HTR-8/SVneo (cell line): ENCODE measurements at regions not wholly inside any gene's neighbourhood (a gene's known extent, or its start where the extent isn't known, plus 50 kb on each side); places are given as distances from the start of the nearest gene placed in this dataset.

Source experiments
- DNase-seq: peaks from one replicate; pipeline ENCODE4 v3.0.0; 2011; ENCODE audit warnings: low spot score, mixed read lengths; ENCODE audit not compliant: insufficient read length
- FAIRE-seq: peaks from 2 replicates; lab custom pipeline; 2011; peaks lifted over from hg19 to GRCh38; lab: Jason Lieb, UNC

DNA sequence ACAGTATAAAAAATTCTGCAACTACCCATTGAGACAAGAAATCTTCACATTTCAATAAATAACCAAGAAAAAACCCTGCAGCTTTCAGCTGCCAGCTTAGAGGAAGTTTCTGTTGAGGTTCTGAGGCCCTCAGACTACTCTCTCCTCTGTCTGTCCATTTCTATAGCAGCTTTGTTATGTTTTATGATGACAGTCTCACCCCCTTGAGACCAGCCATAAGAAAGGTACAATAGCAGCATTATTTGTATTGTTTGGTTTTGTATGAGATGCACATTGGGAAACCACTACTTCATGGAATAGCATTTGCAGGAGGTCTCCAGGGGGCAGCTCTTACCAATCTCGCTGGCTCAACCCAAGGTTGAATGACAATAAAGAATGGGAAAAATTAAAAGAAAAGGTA is 334.6 kb upstream of the VRK2 start:
- DNase-seq (no peak), FAIRE-seq (no peak)

DNA sequence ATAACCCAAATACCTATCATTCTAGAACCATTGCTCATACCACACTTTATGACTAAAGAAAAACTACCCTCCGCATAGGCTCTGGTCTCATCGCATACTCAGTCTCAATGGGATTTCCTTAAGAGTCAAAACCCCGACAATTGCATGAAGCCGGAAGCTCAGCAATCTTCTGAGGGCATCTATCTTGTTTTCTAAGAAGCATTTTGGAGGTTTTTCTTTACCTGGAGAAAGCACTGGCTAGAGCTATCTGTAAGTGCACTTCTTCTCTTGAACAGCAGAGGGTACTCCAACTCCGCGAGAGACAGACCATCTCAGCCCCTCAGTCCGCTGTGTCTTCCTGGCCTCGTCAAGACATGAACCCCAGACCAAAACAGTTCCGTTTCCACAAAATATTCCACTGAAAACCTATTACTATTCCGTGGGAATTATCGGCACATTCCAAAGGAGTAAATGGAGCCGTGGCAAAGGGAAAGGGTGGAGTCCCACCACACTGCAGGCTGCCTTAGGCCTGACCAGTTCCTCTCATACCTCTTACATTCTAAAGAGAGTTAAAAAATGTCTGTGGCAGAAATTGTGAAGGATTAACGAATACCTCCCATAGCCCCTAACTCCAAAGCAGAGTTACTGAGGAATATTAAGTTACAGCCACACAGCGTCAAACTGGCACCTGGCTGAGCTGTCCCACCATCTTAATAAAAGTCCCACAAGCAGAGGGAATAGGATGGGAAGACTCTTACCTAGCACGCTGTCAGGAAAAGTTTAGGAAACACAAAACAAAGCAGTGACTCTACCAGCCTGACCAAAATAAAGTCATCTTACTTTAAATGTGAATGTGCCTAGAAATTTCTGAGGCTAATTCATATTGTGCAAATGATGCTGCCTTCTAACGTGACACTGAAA is 325.6 kb upstream of the VRK2 start:
- DNase-seq (peak; percentile 65), FAIRE-seq (peak; percentile 87)

DNA sequence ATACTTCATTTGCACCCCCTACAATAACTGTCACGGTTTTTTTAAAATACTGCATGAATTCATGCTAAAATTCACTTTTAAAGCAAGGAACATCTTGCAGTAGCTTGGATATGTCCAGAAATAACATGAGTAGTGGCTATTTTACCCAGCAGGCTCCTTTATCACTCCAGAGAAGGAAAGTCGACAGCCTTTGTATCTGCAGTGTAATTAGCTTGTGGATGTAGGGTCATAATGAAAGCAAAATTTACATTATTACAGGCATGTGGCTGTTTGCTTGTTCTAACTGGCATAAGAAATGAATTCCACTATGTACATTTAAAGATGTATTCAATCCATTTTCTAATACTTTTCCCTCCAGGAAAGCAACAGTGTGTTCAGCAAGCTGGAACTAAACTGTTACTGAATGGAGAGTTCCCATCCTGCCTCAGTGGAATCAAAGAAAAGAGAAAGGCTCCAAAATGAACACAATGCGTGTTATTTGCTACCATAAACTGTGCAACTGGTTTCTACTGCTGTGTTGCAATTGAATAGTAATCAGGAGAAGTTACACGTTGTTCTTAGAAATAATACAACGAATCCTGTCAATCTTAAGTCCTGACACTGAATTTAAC is 321.2 kb upstream of the VRK2 start:
- no peak for DNase-seq

DNA sequence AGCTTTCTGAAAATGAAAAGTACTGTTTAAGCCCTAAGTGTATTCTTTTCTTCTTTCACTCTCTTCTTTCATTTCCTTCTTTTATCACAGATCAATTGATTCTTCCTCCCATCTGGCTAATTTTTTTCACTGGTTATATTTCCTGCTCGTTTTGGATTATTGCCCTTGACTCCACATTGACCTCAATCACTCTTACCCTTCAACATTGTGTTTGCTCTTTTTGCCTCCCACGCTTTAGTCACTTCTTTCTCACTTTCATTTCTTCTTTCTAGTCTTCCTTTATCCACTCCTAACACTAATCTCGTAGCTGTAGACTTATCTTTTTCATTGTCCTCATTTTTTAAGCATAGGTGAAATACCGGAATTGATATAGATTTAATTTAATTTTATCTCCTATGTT is 320.3 kb upstream of the VRK2 start:
- FAIRE-seq (no peak), DNase-seq (no peak)

More for the DNA sequence above, 321.2 kb upstream of the VRK2 start:
- FAIRE-seq, result no peak

DNA sequence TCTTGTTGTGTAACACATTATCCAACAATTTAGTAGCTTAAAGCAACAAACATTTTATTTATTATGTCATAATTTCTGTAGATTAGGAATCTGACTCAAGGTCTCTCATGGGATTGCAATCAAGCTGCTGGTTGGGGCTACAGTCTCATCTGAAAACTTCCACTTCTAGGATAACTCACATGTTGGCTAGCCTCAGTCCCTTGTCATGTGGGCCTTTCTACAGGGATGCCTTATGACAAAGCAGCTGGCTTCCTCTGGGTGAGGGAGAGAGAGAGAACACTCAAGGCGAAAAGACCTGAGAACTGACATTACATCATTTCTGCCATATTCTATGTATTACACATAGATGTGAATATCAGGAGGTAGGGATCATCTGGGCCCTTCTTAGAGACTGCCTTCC is 317.9 kb upstream of the VRK2 start:
- DNase-seq (no peak), FAIRE-seq (no peak)

DNA sequence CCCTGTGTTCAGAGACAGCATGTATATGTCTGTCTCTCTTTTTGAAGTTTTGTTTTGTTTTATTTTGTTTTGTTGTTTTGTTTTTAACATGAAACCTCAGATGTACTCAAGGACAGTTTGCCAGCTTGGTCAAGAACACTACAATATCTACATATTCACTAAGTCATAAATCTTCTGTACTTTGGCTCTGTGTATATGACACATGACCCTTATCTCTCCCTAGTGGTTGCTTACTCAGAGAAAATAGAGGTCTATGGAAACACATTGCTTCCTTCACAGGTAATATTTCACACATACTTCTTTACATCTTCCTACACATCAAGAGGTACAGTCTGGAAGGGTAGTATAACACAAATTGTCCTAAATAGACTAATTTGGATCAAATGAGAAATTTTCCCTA is 312.6 kb upstream of the VRK2 start:
- DNase-seq (no peak), FAIRE-seq (no peak)

DNA sequence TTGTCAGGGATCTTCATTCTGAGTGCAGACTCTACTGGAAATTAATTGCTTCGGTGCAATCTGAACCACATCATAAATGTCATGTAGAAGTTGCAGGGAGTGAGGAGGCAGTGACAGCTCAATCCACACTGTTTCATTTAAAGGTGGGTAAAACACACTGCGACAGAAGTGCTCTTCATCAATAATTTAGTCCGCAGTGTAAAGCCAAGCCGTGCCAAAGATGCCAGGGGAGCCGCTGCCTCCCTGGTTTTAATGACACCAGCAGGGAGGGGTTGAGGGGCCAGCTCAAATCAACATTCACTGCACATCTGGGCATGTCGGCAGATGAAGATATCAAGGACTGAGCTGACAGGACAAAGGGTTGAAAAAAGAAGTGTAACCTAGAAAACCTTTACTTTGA is 305.7 kb upstream of the VRK2 start:
- FAIRE-seq (no peak), DNase-seq (no peak)

DNA sequence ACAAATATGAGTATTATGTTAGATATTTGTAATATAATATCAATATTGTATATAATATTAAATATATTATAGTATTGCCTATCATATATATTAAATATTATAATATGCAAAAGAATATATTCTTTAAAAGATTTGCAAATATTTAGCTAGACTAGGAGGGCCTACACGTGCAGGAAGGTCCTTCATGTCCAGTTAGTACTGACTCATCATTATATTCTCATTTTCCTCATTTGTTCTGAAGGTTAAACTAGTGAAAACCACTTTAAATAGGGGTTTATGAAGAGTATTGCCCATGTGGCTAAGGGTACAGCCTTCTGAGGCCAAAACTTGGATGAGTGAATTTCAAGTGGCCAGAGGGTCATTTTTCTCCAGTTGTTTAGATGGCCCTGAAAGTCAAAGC is 293.0 kb upstream of the VRK2 start:
- FAIRE-seq (no peak), DNase-seq (no peak)

DNA sequence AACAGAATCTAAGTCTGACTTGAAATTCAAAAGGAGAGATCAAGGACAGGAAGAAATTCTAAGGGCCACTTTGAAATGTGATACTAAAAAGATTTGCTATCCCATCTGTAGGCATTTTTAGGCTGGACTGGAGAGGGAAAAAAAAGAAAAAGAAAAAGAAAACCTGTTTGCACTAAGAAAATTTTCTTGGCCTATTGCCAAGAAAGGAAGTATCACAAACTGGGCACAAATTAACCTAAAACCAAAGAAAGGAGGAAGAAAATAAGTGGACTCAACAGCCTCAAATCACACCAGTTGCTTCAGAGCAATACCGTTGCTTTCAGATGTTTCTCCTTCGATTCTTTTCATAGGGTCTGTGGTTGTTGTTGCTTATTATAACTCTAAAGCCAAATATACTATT is 287.9 kb upstream of the VRK2 start:
- no peak for FAIRE-seq
- no peak for DNase-seq

DNA sequence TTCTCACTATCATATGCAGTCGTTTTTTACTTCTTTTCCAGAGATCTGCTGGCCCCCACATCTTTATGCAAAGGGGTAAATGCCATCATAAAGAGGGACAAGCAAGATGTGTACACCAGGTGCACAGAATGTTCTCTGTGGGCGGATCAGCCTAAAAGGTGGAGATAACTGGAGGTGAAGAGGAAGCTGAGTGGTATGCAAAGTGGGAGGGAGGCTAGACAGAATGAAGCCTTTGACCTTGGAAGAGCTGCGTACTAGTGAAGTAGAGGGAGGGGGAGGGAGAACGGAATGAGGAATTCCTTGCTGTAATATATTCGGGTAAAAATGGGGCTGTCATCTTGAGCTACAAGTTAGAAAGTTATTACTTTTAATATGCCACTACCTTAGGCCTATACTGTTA is 287.5 kb upstream of the VRK2 start:
- FAIRE-seq (no peak), DNase-seq (no peak)

DNA sequence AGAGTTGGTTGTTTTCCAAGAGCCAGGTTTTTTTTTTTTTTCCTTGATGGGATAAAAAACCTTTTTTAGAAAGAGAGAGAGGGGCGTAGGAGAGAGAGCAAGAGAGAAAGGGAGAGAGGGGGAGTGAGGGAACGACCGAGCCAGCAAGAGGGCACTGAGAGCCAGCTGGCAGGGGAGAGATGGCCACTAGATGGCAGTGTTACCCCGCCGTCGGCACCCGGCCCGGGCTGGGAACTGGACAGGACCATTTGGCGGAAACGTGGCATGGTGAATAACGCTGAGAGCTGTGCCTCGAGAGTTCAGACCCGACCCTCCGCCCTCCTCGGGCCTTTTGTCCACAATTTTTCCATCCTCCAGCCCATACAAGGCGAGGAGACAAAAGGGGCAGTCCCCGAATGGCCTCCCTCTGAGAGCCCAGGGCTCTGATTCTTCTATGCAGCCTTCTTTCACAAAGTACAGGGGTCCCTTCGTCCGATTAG is 286.7 kb upstream of the VRK2 start:
- FAIRE-seq, result peak; percentile 83

DNA sequence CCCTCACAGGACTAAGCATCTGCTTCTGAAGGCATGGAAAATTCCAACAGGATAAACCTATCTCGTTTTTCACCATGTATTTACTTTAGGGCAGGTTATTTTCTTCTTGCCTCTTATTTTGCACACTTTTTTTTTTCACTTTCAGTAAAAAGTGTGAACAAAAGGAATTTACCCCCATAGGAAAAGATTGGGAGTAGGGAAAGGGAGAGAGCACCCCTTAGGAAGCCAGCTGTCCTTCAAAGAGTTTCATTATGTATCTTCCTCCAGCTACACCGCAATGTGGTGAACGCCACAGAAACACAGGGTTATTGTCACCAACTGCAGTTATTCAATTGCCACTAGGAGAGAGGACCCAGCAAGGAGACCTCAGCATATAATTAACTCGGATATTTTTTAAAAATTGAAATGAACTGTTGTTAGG is 286.2 kb upstream of the VRK2 start:
- FAIRE-seq, result no peak

More for the DNA sequence above, 286.7 kb upstream of the VRK2 start:
- DNase-seq, result peak; percentile 75

DNA sequence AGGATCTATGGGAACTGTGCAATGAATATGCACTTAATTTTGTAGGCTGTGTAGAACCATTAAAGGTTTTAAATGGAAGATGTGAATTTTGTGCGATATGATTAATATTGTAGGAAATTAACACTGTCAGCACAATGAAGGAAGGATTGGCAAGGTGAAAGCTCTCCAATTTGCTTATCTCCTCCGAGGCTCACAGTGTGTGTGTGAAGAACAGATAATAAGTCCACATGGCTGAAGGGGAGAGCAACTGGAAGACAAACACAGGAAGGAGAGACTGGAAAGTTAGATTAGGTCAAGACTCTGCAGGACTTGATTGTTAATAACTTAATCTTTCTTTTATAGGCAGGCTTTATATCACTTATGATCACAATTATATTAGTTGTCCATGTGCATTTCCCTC is 269.7 kb upstream of the VRK2 start:
- FAIRE-seq, result no peak
- DNase-seq, result no peak

More for the DNA sequence above, 286.2 kb upstream of the VRK2 start:
- no peak for DNase-seq

DNA sequence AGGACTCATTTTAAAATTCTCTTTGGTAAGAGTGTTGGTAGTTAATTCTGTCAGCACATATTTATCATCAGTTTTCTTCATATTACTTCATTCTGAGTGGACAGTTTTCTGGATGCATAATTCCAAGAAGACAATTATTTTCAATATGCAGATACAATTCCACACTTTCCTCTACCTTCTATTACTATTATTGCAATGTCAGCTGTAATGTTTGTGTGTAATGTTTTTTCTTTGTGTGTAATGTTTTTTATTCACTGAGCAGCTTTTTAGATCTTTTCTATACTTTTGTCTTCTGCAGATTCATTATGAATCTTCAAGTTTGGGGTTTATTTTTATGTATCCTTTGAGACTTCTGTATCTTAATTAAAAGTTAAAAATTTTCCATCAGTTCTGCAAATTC is 264.0 kb upstream of the VRK2 start:
- DNase-seq (no peak), FAIRE-seq (no peak)

DNA sequence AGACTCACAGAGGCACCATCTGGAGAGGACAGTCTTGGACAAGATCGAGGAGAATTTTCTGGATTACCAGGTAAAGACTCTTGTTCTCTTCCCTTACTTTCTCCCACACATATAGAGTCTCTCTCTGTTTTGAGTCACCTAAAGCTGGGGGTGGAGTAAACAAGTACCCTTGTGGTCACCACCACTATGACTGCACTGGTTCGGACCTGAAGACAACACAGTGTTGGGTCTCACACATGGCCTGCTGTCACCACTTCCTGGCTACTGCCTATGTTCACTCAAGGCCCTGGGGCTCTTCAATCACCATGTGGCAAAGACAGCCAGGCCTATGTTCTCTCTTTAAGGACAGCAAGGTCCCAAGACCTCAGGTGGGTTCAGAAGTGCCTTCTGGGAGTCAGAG is 253.3 kb upstream of the VRK2 start:
- DNase-seq (no peak), FAIRE-seq (no peak)

DNA sequence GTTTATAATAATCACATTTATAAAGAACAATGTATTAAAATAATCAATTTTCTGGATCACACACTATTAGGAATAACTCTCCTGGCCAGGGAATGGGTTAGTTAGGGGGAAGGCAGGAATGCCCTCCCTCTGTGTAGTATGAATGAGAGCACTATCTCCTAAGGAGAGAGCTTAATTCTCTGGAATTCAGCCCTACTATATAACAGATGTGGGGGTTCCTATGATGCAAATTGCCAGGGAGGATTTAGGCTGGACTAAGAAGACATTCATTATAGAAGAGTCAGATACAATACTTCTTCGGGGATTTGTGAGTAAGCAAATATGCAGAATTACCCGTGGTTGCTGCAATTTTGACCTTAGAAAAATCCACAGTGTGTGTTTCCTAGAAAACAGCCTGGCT is 250.1 kb upstream of the VRK2 start:
- no peak for FAIRE-seq

DNA sequence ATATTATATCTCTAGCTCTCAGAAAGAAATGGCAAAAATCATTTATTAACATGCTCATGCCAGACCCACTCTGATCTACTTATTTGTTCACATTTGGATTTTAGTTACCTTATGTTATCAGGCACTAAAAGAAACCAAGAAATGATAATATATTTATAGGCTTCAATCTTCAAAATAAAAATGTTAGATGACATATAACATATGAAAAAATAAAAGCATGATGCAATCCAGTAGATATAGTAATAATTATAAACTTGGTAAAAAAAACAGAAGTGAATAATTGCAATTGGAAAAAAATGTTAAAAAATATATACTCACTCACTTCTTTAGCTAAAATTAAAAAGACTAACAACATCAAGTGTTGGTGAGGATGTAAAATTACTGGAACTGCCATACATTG is 248.3 kb upstream of the VRK2 start:
- no peak for DNase-seq
- FAIRE-seq, result no peak

More for the DNA sequence above, 250.1 kb upstream of the VRK2 start:
- DNase-seq, result no peak

DNA sequence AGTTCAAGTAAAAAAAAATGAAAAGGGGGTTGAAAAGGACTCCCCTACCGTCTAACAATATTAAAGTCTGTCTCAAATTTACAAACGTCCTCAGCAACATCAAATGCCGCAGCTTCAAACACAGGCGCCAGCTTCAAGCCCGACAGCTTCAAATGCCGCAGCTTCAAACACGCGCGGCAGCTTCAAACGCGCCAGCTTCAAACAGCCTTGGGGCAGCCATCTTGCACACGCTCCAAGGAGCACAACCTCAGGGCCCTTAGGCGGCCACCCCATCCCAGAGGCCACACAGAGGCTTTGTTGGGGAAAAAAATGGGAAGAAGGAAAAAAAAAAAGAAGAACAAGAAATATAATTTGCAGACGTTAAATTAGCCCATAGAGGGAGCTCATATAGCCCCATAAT is 244.4 kb upstream of the VRK2 start:
- FAIRE-seq (no peak), DNase-seq (no peak)

DNA sequence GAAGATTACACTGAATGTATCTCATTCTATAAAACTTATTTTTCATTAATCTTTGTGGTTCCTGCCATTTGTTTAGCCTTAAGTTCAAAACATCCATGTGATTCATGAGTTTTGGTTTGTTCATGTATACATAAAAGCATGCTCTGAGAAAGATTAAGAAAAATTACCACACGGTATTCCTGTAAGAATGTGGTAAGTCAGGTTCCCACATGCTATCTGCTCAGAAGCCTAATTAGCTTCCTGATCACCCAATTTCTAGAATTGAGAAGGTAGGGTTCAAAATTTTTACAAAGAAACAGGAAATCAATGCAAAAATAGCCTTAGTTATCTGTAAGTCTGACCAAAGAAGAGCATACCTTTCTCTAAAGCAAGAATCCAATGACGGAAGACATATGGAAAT is 241.6 kb upstream of the VRK2 start:
- no peak for FAIRE-seq
- no peak for DNase-seq

DNA sequence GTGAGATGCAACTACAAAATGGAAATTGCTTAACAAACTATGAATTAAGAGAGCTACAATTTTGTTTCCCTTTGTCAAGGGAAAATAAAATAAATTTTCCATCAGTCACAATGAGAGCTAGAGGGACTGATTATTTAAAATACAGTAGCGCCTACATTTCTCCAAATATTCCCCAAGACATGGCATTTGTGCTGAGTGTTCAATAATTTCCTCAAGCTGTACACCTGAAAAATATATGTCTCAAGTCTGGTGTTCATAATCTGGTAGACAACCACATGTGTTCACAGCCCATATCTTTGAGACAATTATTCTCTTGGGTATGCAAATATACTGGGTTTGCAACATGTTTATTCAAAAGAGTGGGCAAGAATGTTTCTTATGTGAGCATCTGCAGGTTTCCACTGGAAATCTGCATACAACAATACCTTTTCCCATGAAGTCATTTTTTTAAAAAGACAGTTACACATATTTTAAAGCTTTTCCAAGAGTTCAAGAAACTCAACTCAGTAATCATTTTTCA is 240.1 kb upstream of the VRK2 start:
- FAIRE-seq (no peak), DNase-seq (no peak)

DNA sequence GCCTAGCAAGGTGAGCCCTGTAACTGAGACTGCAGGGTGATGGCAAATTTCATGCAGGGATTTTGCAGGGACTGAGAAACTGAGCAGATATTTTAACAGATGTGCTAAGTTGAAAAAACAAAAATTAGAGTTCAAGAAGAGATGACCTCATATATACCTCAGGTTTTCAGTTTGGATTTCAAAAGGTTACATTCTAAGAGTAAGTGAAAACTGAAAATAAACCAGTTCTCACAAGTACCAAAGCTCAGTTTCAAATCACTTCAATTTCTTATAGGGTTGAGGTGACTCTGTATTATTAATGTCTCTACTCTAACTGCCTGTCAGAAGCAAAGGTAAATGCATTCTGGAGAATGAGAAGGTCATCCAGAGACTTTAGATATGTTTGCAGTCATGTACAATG is 237.4 kb upstream of the VRK2 start:
- FAIRE-seq, result no peak
- DNase-seq, result no peak
